Suprapubic skin (tissue), 4 donors: ENCODE measurements at regions not wholly inside any gene's neighbourhood (a gene's known extent, or its start where the extent isn't known, plus 50 kb on each side); places are given as distances from the start of the nearest gene placed in this dataset.

Source experiments
- DNase-seq, 2 donors: peaks; one replicate each; pipeline ENCODE4 v3.0.0-alpha.2; 2019; ENCODE audit warnings: low spot score in 2 of 2
- H3K27ac ChIP-seq: fragments of 200-600 bp; sonication (generic); one replicate; pipeline ENCODE4 v1.5.1; 2019
- H3K27me3 ChIP-seq: fragments of 200-600 bp; sonication (generic); one replicate; pipeline ENCODE4 v1.5.1; 2019
- H3K36me3 ChIP-seq: fragments of 200-600 bp; sonication (generic); one replicate; pipeline ENCODE4 v1.5.1; 2019
- H3K4me1 ChIP-seq: fragments of 200-600 bp; sonication (generic); one replicate; pipeline ENCODE4 v1.5.1; 2019
- H3K4me3 ChIP-seq: fragments of 200-600 bp; sonication (generic); one replicate; pipeline ENCODE4 v1.5.1; 2019; ENCODE audit warnings: mild to moderate bottlenecking
- H3K9me3 ChIP-seq: fragments of 200-600 bp; sonication (generic); one replicate; pipeline ENCODE4 v1.5.1; 2019
- CTCF ChIP-seq, 2 donors: fragments of 200-600 bp in 1 of 2; fragments of 450-650 bp in 1 of 2; sonication (generic) in 1 of 2; IDR thresholded peaks; one replicate each; pipeline ENCODE4 v1.5.1; 2016 to 2019; ENCODE audit warnings: antibody characterized with exemption in 2 of 2, mild to moderate bottlenecking in 1 of 2, moderate library complexity in 1 of 2
- EP300 ChIP-seq: sonication (generic); formaldehyde crosslinking; IDR thresholded peaks from one replicate; pipeline ENCODE4 v1.6.1; 2017; ENCODE audit warnings: antibody characterized with exemption
- POLR2A ChIP-seq, 2 donors: fragments of 450-650 bp; IDR thresholded peaks; one replicate each; pipeline ENCODE4 v1.6.1; 2017; ENCODE audit warnings: antibody characterized with exemption in 2 of 2, mild to moderate bottlenecking in 2 of 2, moderate library complexity in 2 of 2
- POLR2AphosphoS5 ChIP-seq, 3 donors: sonication (generic); formaldehyde crosslinking; IDR thresholded peaks; one replicate each; pipeline ENCODE4 v1.6.1; 2017; ENCODE audit warnings: antibody characterized with exemption in 3 of 3
- WGBS: methylation state at CpG from one replicate; pipeline ENCODE4 v1.1.5; 2018; 5-methylcytosine and 5-hydroxymethylcytosine counted together

DNA sequence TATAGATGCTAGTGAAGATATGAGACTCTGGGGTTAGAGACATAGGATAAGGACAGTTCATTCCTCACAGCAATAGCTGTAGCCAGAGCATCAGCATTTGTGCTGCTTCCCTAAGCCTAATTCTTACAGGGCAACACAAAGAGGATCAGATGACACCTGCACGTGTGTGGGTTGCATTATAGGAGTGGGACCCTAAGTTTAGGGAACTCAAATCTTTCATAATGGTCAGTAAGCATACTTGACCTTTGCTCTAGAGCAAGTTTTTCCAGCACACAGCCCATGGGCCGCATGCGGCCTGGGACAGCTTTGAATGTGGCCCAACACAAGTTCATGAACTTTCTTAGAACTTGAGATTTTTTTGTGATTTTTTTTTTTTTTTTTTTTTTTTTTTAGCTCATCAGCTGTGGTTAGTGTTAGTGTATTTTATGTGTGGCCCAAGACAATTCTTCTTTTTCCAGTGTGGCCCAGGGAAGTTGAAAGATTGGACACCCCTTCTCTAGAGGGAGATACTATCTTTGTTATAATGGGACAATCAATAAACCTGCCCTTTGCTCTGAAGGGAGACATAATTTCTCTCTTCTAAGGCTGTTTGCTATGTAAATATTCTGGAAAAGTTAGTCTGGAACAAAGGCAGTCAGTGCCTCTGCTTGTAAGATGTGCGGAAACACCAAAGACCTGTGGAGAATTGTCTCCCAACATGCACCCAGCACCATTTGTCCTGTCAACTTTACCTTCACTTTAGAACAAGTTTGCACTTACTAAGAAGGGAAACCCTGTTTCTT is 650.2 kb downstream of the ZNF674 start:
- Histone ChIP-seq H3K4me1 (no peaks in the 10 kb centered on the region), H3K36me3 (no peaks in the 10 kb centered on the region), H3K9me3 (no peaks in the 10 kb centered on the region), H3K27ac (no peak overlapping the region), H3K27me3 (no peaks in the 10 kb centered on the region), H3K4me3 (no peak overlapping the region)
- DNase-seq: no peak
- WGBS: 91% methylated on average over 4 of the region's 4 CpGs
- no peak for TF ChIP-seq CTCF (IDR thresholded peaks at IDR 0.05)
- TF ChIP-seq POLR2A (IDR thresholded peaks at IDR 0.05): no peak
- TF ChIP-seq EP300: no peak
- TF ChIP-seq POLR2AphosphoS5 (IDR thresholded peaks at IDR 0.05): no peak

GRCh38 chrX:45889471-45889870 is 655.8 kb downstream of the ZNF674 start:
- no peaks in the 10 kb centered on the region for H3K4me1 ChIP-seq
- WGBS: 80% methylated on average over 8 of the region's 8 CpGs
- H3K36me3 ChIP-seq: no peaks in the 10 kb centered on the region
- no peaks in the 10 kb centered on the region for H3K9me3 ChIP-seq
- H3K27ac ChIP-seq: no peak overlapping the region
- no peak for DNase-seq
- H3K27me3 ChIP-seq: no peaks in the 10 kb centered on the region
- no peak overlapping the region for H3K4me3 ChIP-seq
- no peak for TF ChIP-seq EP300
- TF ChIP-seq CTCF (IDR thresholded peaks at IDR 0.05): no peak
- no peak for TF ChIP-seq POLR2A (IDR thresholded peaks at IDR 0.05)
- no peak for TF ChIP-seq POLR2AphosphoS5 (IDR thresholded peaks at IDR 0.05)

GRCh38 chrX:45888518-45888917 is 656.7 kb downstream of the ZNF674 start:
- H3K9me3 ChIP-seq: no peaks in the 10 kb centered on the region
- no peaks in the 10 kb centered on the region for H3K4me1 ChIP-seq
- no peak for DNase-seq
- H3K36me3 ChIP-seq: no peaks in the 10 kb centered on the region
- no peak overlapping the region for H3K27ac ChIP-seq
- H3K4me3 ChIP-seq: no peak overlapping the region
- TF ChIP-seq CTCF (IDR thresholded peaks at IDR 0.05) (no peak), EP300 (no peak), POLR2A (IDR thresholded peaks at IDR 0.05) (no peak)
- no peaks in the 10 kb centered on the region for H3K27me3 ChIP-seq

- H3K36me3 ChIP-seq: no peaks in the 10 kb centered on the region
- H3K9me3 ChIP-seq: no peaks in the 10 kb centered on the region
- no peaks in the 10 kb centered on the region for H3K27me3 ChIP-seq
- H3K4me1 ChIP-seq: no peaks in the 10 kb centered on the region
- no peak overlapping the region for H3K4me3 ChIP-seq
- WGBS: 87% methylated on average over 2 of the region's 2 CpGs
- H3K27ac ChIP-seq: no peak overlapping the region
- DNase-seq: no peak
- TF ChIP-seq POLR2AphosphoS5 (IDR thresholded peaks at IDR 0.05): no peak
- no peak for TF ChIP-seq CTCF (IDR thresholded peaks at IDR 0.05)
- TF ChIP-seq POLR2A (IDR thresholded peaks at IDR 0.05): no peak
- no peak for TF ChIP-seq EP300
Measured at GRCh38 chrX:45885931-45886330, 659.3 kb downstream of the ZNF674 start.

GRCh38 chrX:45879512-45879911 is 665.7 kb downstream of the ZNF674 start:
- H3K4me3 ChIP-seq: no peak overlapping the region
- TF ChIP-seq CTCF (IDR thresholded peaks at IDR 0.05) (no peak), POLR2AphosphoS5 (IDR thresholded peaks at IDR 0.05) (no peak), POLR2A (IDR thresholded peaks at IDR 0.05) (no peak), EP300 (no peak)
- no peak for DNase-seq
- no peaks in the 10 kb centered on the region for H3K4me1 ChIP-seq
- no peaks in the 10 kb centered on the region for H3K9me3 ChIP-seq
- no peak overlapping the region for H3K27ac ChIP-seq
- H3K36me3 ChIP-seq: no peaks in the 10 kb centered on the region
- H3K27me3 ChIP-seq: no peaks in the 10 kb centered on the region
- 82% methylated on average over 3 of the region's 3 CpGs for WGBS
